Thoracic aorta (tissue), 2 donors: ENCODE measurements at regions not wholly inside any gene's neighbourhood (a gene's known extent, or its start where the extent isn't known, plus 50 kb on each side); places are given as distances from the start of the nearest gene placed in this dataset.
"Not testable (repeated sequence)": the region's sequence is repeated elsewhere in the genome, so short reads cannot be mapped to it uniquely, and the experiment has no call there.

Experiments used
- ATAC-seq: fragments of 150-250 bp; one replicate; pipeline ENCODE4 v1.8.0; 2017; ENCODE audit warnings: low read depth; ENCODE audit not compliant: insufficient number of reproducible peaks, low FRiP score
- DNase-seq: peaks from one replicate; pipeline ENCODE4 v3.0.0-alpha.2; 2020; ENCODE audit warnings: low spot score
- H3K27ac ChIP-seq, 2 donors: fragments of 200-600 bp; sonication (generic); 1 replicate in 1 of 2; 2 replicates in 1 of 2; pipeline ENCODE4 v1.5.1; 2016; ENCODE audit warnings: mild to moderate bottlenecking in 2 of 2, moderate library complexity in 2 of 2
- H3K27me3 ChIP-seq: fragments of 200-600 bp; sonication (generic); replicated peaks from 2 replicates; pipeline ENCODE4 v1.6.0; 2016; ENCODE audit warnings: mild to moderate bottlenecking; ENCODE audit not compliant: insufficient read depth
- H3K36me3 ChIP-seq: fragments of 200-600 bp; sonication (generic); one replicate; pipeline ENCODE4 v1.5.1; 2016
- H3K4me1 ChIP-seq, 2 donors: fragments of 200-600 bp; sonication (generic); 1 replicate in 1 of 2; 2 replicates in 1 of 2; pipeline versions ENCODE4 v1.5.1 to v1.6.0; 2016; ENCODE audit warnings: low read depth in 2 of 2, mild to moderate bottlenecking in 1 of 2; ENCODE audit not compliant: control insufficient read depth in 1 of 2
- H3K4me3 ChIP-seq: fragments of 200-600 bp; sonication (generic); 2 replicates; pipeline ENCODE4 v1.5.1; 2016; ENCODE audit warnings: mild to moderate bottlenecking
- H3K9me3 ChIP-seq: fragments of 200-600 bp; sonication (generic); 2 replicates; pipeline ENCODE4 v1.5.1; 2016
- CTCF ChIP-seq: fragments of 200-600 bp; sonication (generic); IDR thresholded peaks from one replicate; pipeline ENCODE4 v1.5.1; 2019; ENCODE audit warnings: antibody characterized with exemption

GRCh38 chr17:16853661-16854320, 118.1 kb downstream of the TNFRSF13B start:
- no peak for DNase-seq
- no peak for TF ChIP-seq CTCF
- Histone ChIP-seq H3K9me3 (no peaks in the 10 kb centered on the region), H3K27me3 (no peaks in the 10 kb centered on the region), H3K36me3 (no peaks in the 10 kb centered on the region), H3K27ac (no peak overlapping the region), H3K4me3 (no peak overlapping the region), H3K4me1 (no peaks in the 10 kb centered on the region)
- ATAC-seq: no peak

GRCh38 chr17:16849861-16850260, 122.1 kb downstream of the TNFRSF13B start:
- H3K9me3 ChIP-seq, ATAC-seq, H3K36me3 ChIP-seq, H3K4me1 ChIP-seq, H3K4me3 ChIP-seq, H3K27ac ChIP-seq, H3K27me3 ChIP-seq, DNase-seq: not testable (repeated sequence)

GRCh38 chr17:16848997-16849396, 122.9 kb downstream of the TNFRSF13B start:
- not testable (repeated sequence) for ATAC-seq, H3K27me3 ChIP-seq, H3K27ac ChIP-seq, DNase-seq, H3K4me3 ChIP-seq, H3K36me3 ChIP-seq, H3K9me3 ChIP-seq, H3K4me1 ChIP-seq

GRCh38 chr17:16845098-16845497, 126.8 kb downstream of the TNFRSF13B start:
- not testable (repeated sequence) for ATAC-seq, DNase-seq, H3K27ac ChIP-seq, H3K4me1 ChIP-seq, H3K9me3 ChIP-seq, H3K36me3 ChIP-seq, H3K4me3 ChIP-seq, H3K27me3 ChIP-seq

DNA sequence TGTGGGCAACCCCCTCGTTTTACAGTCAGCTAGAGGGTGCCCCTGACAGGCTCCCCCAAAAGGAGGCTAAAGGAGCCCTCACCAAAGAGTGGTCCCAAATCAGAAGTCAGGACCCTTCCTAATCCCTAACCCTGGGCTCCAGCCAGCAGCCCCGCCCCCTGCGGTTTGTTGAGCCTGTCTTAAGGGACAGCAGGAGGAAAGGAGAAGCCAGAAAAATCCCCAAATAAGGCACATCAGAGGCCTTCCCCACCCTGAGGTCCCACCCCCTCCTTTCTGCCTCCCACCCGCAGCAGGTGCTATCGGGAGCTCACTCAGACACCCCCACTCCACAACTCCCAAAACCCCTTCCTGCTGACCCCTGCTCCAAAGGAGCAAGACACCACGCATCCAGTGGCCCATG, 127.2 kb downstream of the TNFRSF13B start:
- H3K4me1 ChIP-seq, H3K27me3 ChIP-seq, H3K4me3 ChIP-seq, ATAC-seq, H3K27ac ChIP-seq, H3K36me3 ChIP-seq, H3K9me3 ChIP-seq, DNase-seq: not testable (repeated sequence)

GRCh38 chr17:16843511-16843910, 128.4 kb downstream of the TNFRSF13B start:
- not testable (repeated sequence) for H3K4me3 ChIP-seq, H3K9me3 ChIP-seq, DNase-seq, H3K4me1 ChIP-seq, ATAC-seq, H3K27me3 ChIP-seq, H3K27ac ChIP-seq, H3K36me3 ChIP-seq

DNA sequence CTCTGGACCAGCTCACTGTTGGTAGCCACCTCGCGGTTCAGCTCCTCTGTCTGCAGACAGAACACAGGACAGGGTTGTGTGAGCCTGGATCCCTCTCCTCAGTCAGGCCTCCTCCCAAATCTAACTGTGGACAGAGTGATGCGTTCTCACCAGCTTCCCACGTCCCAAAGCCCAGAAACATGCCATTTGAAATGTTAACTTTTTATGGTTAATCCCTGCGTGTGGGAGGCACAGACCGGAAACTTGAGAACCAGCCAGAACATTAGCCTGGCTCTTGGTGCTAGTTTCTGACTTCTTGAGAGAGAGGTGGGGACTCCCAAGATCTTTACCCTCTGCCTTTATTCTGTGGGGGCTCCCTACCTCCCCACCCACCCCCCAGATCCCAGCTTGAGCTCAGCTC, 129.6 kb downstream of the TNFRSF13B start:
- H3K4me1 ChIP-seq, DNase-seq, H3K9me3 ChIP-seq, H3K4me3 ChIP-seq, ATAC-seq, H3K27ac ChIP-seq, H3K27me3 ChIP-seq, H3K36me3 ChIP-seq: not testable (repeated sequence)

DNA sequence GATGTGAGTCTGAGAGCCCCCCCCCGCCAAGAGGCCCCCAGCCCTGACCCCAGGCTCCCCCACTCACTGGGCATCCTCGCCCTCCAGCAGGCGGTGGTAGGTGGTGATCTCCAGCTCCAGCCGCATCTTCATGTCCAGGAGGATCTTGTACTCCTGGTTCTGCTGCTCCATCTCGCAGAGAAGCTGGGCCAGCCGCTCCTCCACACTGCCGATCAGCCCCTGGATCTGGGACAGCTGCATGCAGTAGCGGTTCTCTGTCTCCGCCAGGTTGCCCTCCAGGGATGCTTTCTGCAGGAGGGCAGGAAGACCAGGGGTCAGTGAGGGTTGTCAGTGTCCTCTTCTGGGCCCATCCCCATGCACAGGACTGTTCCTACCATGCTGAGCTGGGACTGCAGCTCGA, 130.0 kb downstream of the TNFRSF13B start:
- not testable (repeated sequence) for H3K4me1 ChIP-seq, H3K27me3 ChIP-seq, H3K4me3 ChIP-seq, H3K36me3 ChIP-seq, H3K27ac ChIP-seq, ATAC-seq, H3K9me3 ChIP-seq, DNase-seq

DNA sequence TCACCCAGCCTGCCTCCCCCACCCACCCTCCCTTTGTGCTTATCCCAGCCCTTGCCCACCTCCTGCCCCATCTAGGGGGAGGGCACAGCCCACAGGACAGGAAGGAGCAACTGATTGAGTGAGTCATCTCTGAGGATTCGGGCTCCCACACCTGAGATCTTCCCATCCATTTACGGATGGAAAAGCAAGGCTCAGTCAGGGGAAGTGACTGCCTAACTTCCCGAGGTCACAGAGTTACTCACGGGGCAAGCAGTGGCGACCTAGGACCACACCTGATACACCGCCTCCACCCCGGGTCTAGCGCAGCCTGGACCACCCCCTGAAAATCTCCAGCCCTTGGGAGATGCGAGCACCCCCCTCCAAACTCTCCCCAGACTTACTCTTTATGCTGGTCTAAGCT, 131.7 kb downstream of the TNFRSF13B start:
- not testable (repeated sequence) for H3K4me3 ChIP-seq, H3K27me3 ChIP-seq, DNase-seq, H3K9me3 ChIP-seq, ATAC-seq, H3K4me1 ChIP-seq, H3K36me3 ChIP-seq, H3K27ac ChIP-seq

DNA sequence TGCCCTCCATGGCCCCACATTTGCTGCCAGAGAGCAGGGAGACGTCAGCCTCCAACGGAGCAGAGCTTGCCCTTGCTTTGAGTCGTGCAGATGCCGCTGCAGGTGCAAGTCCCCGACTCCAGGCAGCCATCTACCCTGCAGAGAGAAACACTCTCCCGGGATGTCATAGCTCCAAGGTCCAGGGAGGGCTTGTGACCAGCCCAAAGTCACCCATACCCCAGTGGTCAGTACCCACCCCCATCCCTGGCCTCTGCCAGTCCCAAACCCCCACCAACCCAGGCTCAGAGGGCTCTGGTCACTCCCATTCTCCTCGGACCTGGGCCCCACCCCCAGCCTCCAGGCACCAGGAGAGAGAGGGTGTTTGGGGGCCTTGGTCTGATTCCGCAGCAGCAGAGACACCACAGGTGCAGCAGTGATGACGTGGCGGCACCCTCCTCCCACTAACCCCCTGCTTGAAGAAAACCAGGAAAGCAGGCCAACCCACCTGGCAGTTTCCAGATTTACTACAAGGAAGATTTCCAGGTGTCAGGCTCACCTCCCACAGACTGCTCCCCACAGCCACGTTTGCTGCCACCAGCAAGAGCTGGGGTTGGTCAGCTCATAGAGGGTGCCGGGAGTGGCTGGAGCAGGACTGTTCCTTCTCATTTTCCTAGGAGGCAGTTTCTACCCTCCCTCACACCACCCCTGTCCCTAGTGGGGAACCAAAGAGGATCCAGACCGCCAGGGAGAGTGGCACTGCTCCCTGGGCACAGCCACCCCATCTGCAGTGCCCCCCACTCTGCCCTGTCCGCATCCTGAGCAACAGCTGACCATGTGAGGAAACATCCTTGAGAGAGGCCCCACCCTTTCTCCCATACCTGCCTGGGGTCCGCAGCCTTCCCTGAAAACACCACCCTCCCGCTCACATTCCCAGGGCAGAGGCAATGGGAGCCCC, 132.4 kb downstream of the TNFRSF13B start:
- H3K36me3 ChIP-seq, H3K27ac ChIP-seq, DNase-seq, H3K4me3 ChIP-seq, H3K9me3 ChIP-seq, ATAC-seq, H3K4me1 ChIP-seq, H3K27me3 ChIP-seq: not testable (repeated sequence)

DNA sequence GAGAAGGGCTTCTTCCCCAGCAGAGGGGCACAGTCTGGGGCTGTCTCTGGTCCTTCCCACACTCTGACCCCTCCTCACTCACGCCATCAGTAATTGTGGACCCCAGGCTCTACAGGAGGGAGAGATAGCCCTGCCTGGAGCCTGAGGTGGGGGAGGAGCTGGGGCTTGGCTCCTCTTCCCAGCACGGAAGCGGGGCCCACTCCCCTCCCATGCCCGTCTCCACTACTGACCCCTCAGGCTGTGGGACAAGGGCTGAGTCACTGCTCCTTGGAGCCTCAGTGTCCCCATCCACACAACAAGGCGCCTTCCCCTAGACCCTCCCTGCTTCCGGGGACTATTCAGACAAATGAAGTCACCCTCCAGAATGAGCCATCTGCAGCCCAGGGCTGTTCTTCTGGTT, 133.1 kb downstream of the TNFRSF13B start:
- not testable (repeated sequence) for H3K4me3 ChIP-seq, ATAC-seq, H3K36me3 ChIP-seq, DNase-seq, H3K27me3 ChIP-seq, H3K27ac ChIP-seq, H3K4me1 ChIP-seq, H3K9me3 ChIP-seq
